ENCODE measurements at regions not wholly inside any gene's neighbourhood (a gene's known extent, or its start where the extent isn't known, plus 50 kb on each side); places are given as distances from the start of the nearest gene placed in this dataset.
"Not testable (repeated sequence)": the region's sequence is repeated elsewhere in the genome, so short reads cannot be mapped to it uniquely, and the experiment has no call there.

- not testable (repeated sequence) for DNase-seq (ENCODE audit: low spot score)
These were observed 136.4 kb upstream of the AFDN start for GRCh38 chr6:167690167-167690922.

GRCh38 chr6:167690931-167691330 lies 135.8 kb upstream of the AFDN start:
- no peak for DNase-seq (ENCODE audit: low spot score)

- peak; percentile 41 for DNase-seq (ENCODE audit: low spot score)
These were observed 135.0 kb upstream of the AFDN start for GRCh38 chr6:167691533-167692312.

GRCh38 chr6:167693478-167693877 lies 133.2 kb upstream of the AFDN start:
- not testable (repeated sequence) for DNase-seq (ENCODE audit: low spot score)

GRCh38 chr6:167695831-167696230 lies 130.9 kb upstream of the AFDN start:
- DNase-seq (ENCODE audit: low spot score): peak; percentile 41

GRCh38 chr6:167696296-167696695 lies 130.4 kb upstream of the AFDN start:
- DNase-seq (ENCODE audit: low spot score): no peak

GRCh38 chr6:167697316-167697715 lies 129.4 kb upstream of the AFDN start:
- DNase-seq (ENCODE audit: low spot score): no peak

GRCh38 chr6:167698540-167698939 lies 128.2 kb upstream of the AFDN start:
- DNase-seq (ENCODE audit: low spot score): no peak

GRCh38 chr6:167699141-167699931 lies 127.4 kb upstream of the AFDN start:
- no peak for DNase-seq (ENCODE audit: low spot score)

GRCh38 chr6:167700199-167700598 lies 126.5 kb upstream of the AFDN start:
- no peak for DNase-seq (ENCODE audit: low spot score)

GRCh38 chr6:167701010-167701409 lies 125.7 kb upstream of the AFDN start:
- no peak for DNase-seq (ENCODE audit: low spot score)

GRCh38 chr6:167702241-167702827 lies 124.4 kb upstream of the AFDN start:
- DNase-seq (ENCODE audit: low spot score): no peak

GRCh38 chr6:167703347-167703746 lies 123.4 kb upstream of the AFDN start:
- DNase-seq (ENCODE audit: low spot score): no peak

- peak; percentile 35 for DNase-seq (ENCODE audit: low spot score)
These were observed 122.9 kb upstream of the AFDN start for GRCh38 chr6:167703781-167704180.

GRCh38 chr6:167704396-167704901 lies 122.3 kb upstream of the AFDN start:
- peak; percentile 38 for DNase-seq (ENCODE audit: low spot score)

GRCh38 chr6:167705211-167705750 lies 121.4 kb upstream of the AFDN start:
- peak; percentile 38 for DNase-seq (ENCODE audit: low spot score)

- peak; percentile 39 for DNase-seq (ENCODE audit: low spot score)
These were observed 120.2 kb upstream of the AFDN start for GRCh38 chr6:167706313-167707109.

- DNase-seq (ENCODE audit: low spot score): no peak
These were observed 118.8 kb upstream of the AFDN start for GRCh38 chr6:167707686-167708500.

- DNase-seq (ENCODE audit: low spot score): peak; percentile 21
These were observed 118.1 kb upstream of the AFDN start for GRCh38 chr6:167708501-167709094.

- no peak for DNase-seq (ENCODE audit: low spot score)
These were observed 117.5 kb upstream of the AFDN start for GRCh38 chr6:167709196-167709595.
